ENCODE measurements at regions not wholly inside any gene's neighbourhood (a gene's known extent, or its start where the extent isn't known, plus 50 kb on each side); places are given as distances from the start of the nearest gene placed in this dataset.
A peak's percentile ranks its signal among the peaks of the same experiment; 100 is the strongest.

GRCh38 chr7:131189488-131189887, 138.2 kb upstream of the MKLN1 start:
- H3K4me3 ChIP-seq (ENCODE audit: insufficient read depth, low read depth, low read length, poor library complexity, severe bottlenecking) = no peak overlapping the region
- no peaks in the 10 kb centered on the region for H3K9me3 ChIP-seq (ENCODE audit: control insufficient read depth, low read length)
- no peaks in the 10 kb centered on the region for H3K27me3 ChIP-seq (replicated peaks; ENCODE audit: control insufficient read depth, insufficient read depth, low read length, poor library complexity, severe bottlenecking)
- H3K27ac ChIP-seq (ENCODE audit: insufficient read depth, low read length, poor library complexity, severe bottlenecking) = peak overlapping the region; percentile 7
- H3K36me3 ChIP-seq (ENCODE audit: control insufficient read depth, insufficient read depth, low read length) = no peaks in the 10 kb centered on the region
- DNase-seq = no peak
- peaks cover 6% of the 10 kb centered on the region for H3K4me1 ChIP-seq (ENCODE audit: control insufficient read depth, insufficient read depth, low read length, poor library complexity, severe bottlenecking)

- no peak for DNase-seq
- H3K4me3 ChIP-seq (ENCODE audit: insufficient read depth, low read depth, low read length, poor library complexity, severe bottlenecking) = no peak overlapping the region
- H3K4me1 ChIP-seq (ENCODE audit: control insufficient read depth, insufficient read depth, low read length, poor library complexity, severe bottlenecking) = peaks cover 4% of the 10 kb centered on the region
- no peaks in the 10 kb centered on the region for H3K9me3 ChIP-seq (ENCODE audit: control insufficient read depth, low read length)
- H3K27me3 ChIP-seq (replicated peaks; ENCODE audit: control insufficient read depth, insufficient read depth, low read length, poor library complexity, severe bottlenecking) = no peaks in the 10 kb centered on the region
- H3K27ac ChIP-seq (ENCODE audit: insufficient read depth, low read length, poor library complexity, severe bottlenecking) = no peak overlapping the region
- H3K36me3 ChIP-seq (ENCODE audit: control insufficient read depth, insufficient read depth, low read length) = no peaks in the 10 kb centered on the region
Measured at GRCh38 chr7:131190146-131190545, 137.5 kb upstream of the MKLN1 start.

GRCh38 chr7:131190581-131190980, 137.1 kb upstream of the MKLN1 start:
- Histone ChIP-seq H3K4me3 (ENCODE audit: insufficient read depth, low read depth, low read length, poor library complexity, severe bottlenecking) (no peak overlapping the region), H3K4me1 (ENCODE audit: control insufficient read depth, insufficient read depth, low read length, poor library complexity, severe bottlenecking) (peaks cover 4% of the 10 kb centered on the region), H3K27ac (ENCODE audit: insufficient read depth, low read length, poor library complexity, severe bottlenecking) (no peak overlapping the region), H3K36me3 (ENCODE audit: control insufficient read depth, insufficient read depth, low read length) (no peaks in the 10 kb centered on the region), H3K27me3 (replicated peaks; ENCODE audit: control insufficient read depth, insufficient read depth, low read length, poor library complexity, severe bottlenecking) (no peaks in the 10 kb centered on the region), H3K9me3 (ENCODE audit: control insufficient read depth, low read length) (no peaks in the 10 kb centered on the region)
- DNase-seq = no peak

- no peak overlapping the region for H3K27ac ChIP-seq (ENCODE audit: insufficient read depth, low read length, poor library complexity, severe bottlenecking)
- DNase-seq = no peak
- no peaks in the 10 kb centered on the region for H3K27me3 ChIP-seq (replicated peaks; ENCODE audit: control insufficient read depth, insufficient read depth, low read length, poor library complexity, severe bottlenecking)
Measured at GRCh38 chr7:131194070-131194865, 133.4 kb upstream of the MKLN1 start.

GRCh38 chr7:131196803-131197202, 130.9 kb upstream of the MKLN1 start:
- no peak for DNase-seq
- Histone ChIP-seq H3K27me3 (replicated peaks; ENCODE audit: control insufficient read depth, insufficient read depth, low read length, poor library complexity, severe bottlenecking) (no peaks in the 10 kb centered on the region), H3K27ac (ENCODE audit: insufficient read depth, low read length, poor library complexity, severe bottlenecking) (no peak overlapping the region), H3K4me3 (ENCODE audit: insufficient read depth, low read depth, low read length, poor library complexity, severe bottlenecking) (no peak overlapping the region), H3K4me1 (ENCODE audit: control insufficient read depth, insufficient read depth, low read length, poor library complexity, severe bottlenecking) (no peaks in the 10 kb centered on the region), H3K36me3 (ENCODE audit: control insufficient read depth, insufficient read depth, low read length) (no peaks in the 10 kb centered on the region), H3K9me3 (ENCODE audit: control insufficient read depth, low read length) (no peaks in the 10 kb centered on the region)

More at GRCh38 chr7:131194070-131194865, 133.4 kb upstream of the MKLN1 start:
- no peaks in the 10 kb centered on the region for H3K9me3 ChIP-seq (ENCODE audit: control insufficient read depth, low read length)
- no peaks in the 10 kb centered on the region for H3K36me3 ChIP-seq (ENCODE audit: control insufficient read depth, insufficient read depth, low read length)
- no peak overlapping the region for H3K4me3 ChIP-seq (ENCODE audit: insufficient read depth, low read depth, low read length, poor library complexity, severe bottlenecking)
- H3K4me1 ChIP-seq (ENCODE audit: control insufficient read depth, insufficient read depth, low read length, poor library complexity, severe bottlenecking) = no peaks in the 10 kb centered on the region

- Histone ChIP-seq H3K27me3 (replicated peaks; ENCODE audit: control insufficient read depth, insufficient read depth, low read length, poor library complexity, severe bottlenecking) (no peaks in the 10 kb centered on the region), H3K27ac (ENCODE audit: insufficient read depth, low read length, poor library complexity, severe bottlenecking) (no peak overlapping the region)
- no peak for DNase-seq
Measured at GRCh38 chr7:131197920-131198615, 129.6 kb upstream of the MKLN1 start.

GRCh38 chr7:131202451-131202850, 125.2 kb upstream of the MKLN1 start:
- DNase-seq = no peak

More at GRCh38 chr7:131197920-131198615, 129.6 kb upstream of the MKLN1 start:
- Histone ChIP-seq H3K36me3 (ENCODE audit: control insufficient read depth, insufficient read depth, low read length) (no peaks in the 10 kb centered on the region), H3K4me1 (ENCODE audit: control insufficient read depth, insufficient read depth, low read length, poor library complexity, severe bottlenecking) (no peaks in the 10 kb centered on the region), H3K9me3 (ENCODE audit: control insufficient read depth, low read length) (no peaks in the 10 kb centered on the region), H3K4me3 (ENCODE audit: insufficient read depth, low read depth, low read length, poor library complexity, severe bottlenecking) (no peak overlapping the region)

GRCh38 chr7:131203291-131203976, 124.2 kb upstream of the MKLN1 start:
- H3K27ac ChIP-seq (ENCODE audit: insufficient read depth, low read length, poor library complexity, severe bottlenecking) = no peak overlapping the region
- H3K4me3 ChIP-seq (ENCODE audit: insufficient read depth, low read depth, low read length, poor library complexity, severe bottlenecking) = no peak overlapping the region
- no peaks in the 10 kb centered on the region for H3K9me3 ChIP-seq (ENCODE audit: control insufficient read depth, low read length)
- no peaks in the 10 kb centered on the region for H3K4me1 ChIP-seq (ENCODE audit: control insufficient read depth, insufficient read depth, low read length, poor library complexity, severe bottlenecking)
- DNase-seq = no peak
- H3K27me3 ChIP-seq (replicated peaks; ENCODE audit: control insufficient read depth, insufficient read depth, low read length, poor library complexity, severe bottlenecking) = no peaks in the 10 kb centered on the region
- H3K36me3 ChIP-seq (ENCODE audit: control insufficient read depth, insufficient read depth, low read length) = no peaks in the 10 kb centered on the region

More at GRCh38 chr7:131202451-131202850, 125.2 kb upstream of the MKLN1 start:
- Histone ChIP-seq H3K36me3 (ENCODE audit: control insufficient read depth, insufficient read depth, low read length) (no peaks in the 10 kb centered on the region), H3K4me1 (ENCODE audit: control insufficient read depth, insufficient read depth, low read length, poor library complexity, severe bottlenecking) (no peaks in the 10 kb centered on the region), H3K27me3 (replicated peaks; ENCODE audit: control insufficient read depth, insufficient read depth, low read length, poor library complexity, severe bottlenecking) (no peaks in the 10 kb centered on the region), H3K9me3 (ENCODE audit: control insufficient read depth, low read length) (no peaks in the 10 kb centered on the region), H3K4me3 (ENCODE audit: insufficient read depth, low read depth, low read length, poor library complexity, severe bottlenecking) (no peak overlapping the region), H3K27ac (ENCODE audit: insufficient read depth, low read length, poor library complexity, severe bottlenecking) (no peak overlapping the region)

GRCh38 chr7:131208777-131209176, 118.9 kb upstream of the MKLN1 start:
- Histone ChIP-seq H3K27ac (ENCODE audit: insufficient read depth, low read length, poor library complexity, severe bottlenecking) (no peak overlapping the region), H3K4me1 (ENCODE audit: control insufficient read depth, insufficient read depth, low read length, poor library complexity, severe bottlenecking) (no peaks in the 10 kb centered on the region), H3K9me3 (ENCODE audit: control insufficient read depth, low read length) (no peaks in the 10 kb centered on the region), H3K27me3 (replicated peaks; ENCODE audit: control insufficient read depth, insufficient read depth, low read length, poor library complexity, severe bottlenecking) (no peaks in the 10 kb centered on the region), H3K36me3 (ENCODE audit: control insufficient read depth, insufficient read depth, low read length) (no peaks in the 10 kb centered on the region), H3K4me3 (ENCODE audit: insufficient read depth, low read depth, low read length, poor library complexity, severe bottlenecking) (no peak overlapping the region)
- no peak for DNase-seq

- no peaks in the 10 kb centered on the region for H3K27me3 ChIP-seq (replicated peaks; ENCODE audit: control insufficient read depth, insufficient read depth, low read length, poor library complexity, severe bottlenecking)
- H3K36me3 ChIP-seq (ENCODE audit: control insufficient read depth, insufficient read depth, low read length) = no peaks in the 10 kb centered on the region
- no peaks in the 10 kb centered on the region for H3K9me3 ChIP-seq (ENCODE audit: control insufficient read depth, low read length)
- H3K27ac ChIP-seq (ENCODE audit: insufficient read depth, low read length, poor library complexity, severe bottlenecking) = no peak overlapping the region
- no peak for DNase-seq
- no peaks in the 10 kb centered on the region for H3K4me1 ChIP-seq (ENCODE audit: control insufficient read depth, insufficient read depth, low read length, poor library complexity, severe bottlenecking)
- H3K4me3 ChIP-seq (ENCODE audit: insufficient read depth, low read depth, low read length, poor library complexity, severe bottlenecking) = no peak overlapping the region
Measured at GRCh38 chr7:131210618-131211017, 117.1 kb upstream of the MKLN1 start.
